ENCODE measurements at regions not wholly inside any gene's neighbourhood (a gene's known extent, or its start where the extent isn't known, plus 50 kb on each side); places are given as distances from the start of the nearest gene placed in this dataset.
"Not testable (repeated sequence)": the region's sequence is repeated elsewhere in the genome, so short reads cannot be mapped to it uniquely, and the experiment has no call there.

- DNase-seq (ENCODE audit: low read depth) = no peak
These were observed 1643.5 kb downstream of the TP53TG3F start for GRCh38 chr16:35102780-35103403.

- not testable (repeated sequence) for DNase-seq (ENCODE audit: low read depth)
These were observed 1652.4 kb downstream of the TP53TG3F start for GRCh38 chr16:35111772-35112171.

- no peak for DNase-seq (ENCODE audit: low read depth)
These were observed 1672.0 kb downstream of the TP53TG3F start for GRCh38 chr16:35131429-35131828.

- no peak for DNase-seq (ENCODE audit: low read depth)
These were observed 1675.1 kb downstream of the TP53TG3F start for GRCh38 chr16:35134471-35134870.

- no peak for DNase-seq (ENCODE audit: low read depth)
These were observed 1681.0 kb downstream of the TP53TG3F start for GRCh38 chr16:35140293-35140986.

GRCh38 chr16:35141303-35141702 lies 1681.9 kb downstream of the TP53TG3F start:
- DNase-seq (ENCODE audit: low read depth) = no peak

- DNase-seq (ENCODE audit: low read depth) = no peak
These were observed 1682.9 kb downstream of the TP53TG3F start for GRCh38 chr16:35142147-35142808.

GRCh38 chr16:35142809-35143192 lies 1683.4 kb downstream of the TP53TG3F start:
- no peak for DNase-seq (ENCODE audit: low read depth)

- DNase-seq (ENCODE audit: low read depth) = no peak
These were observed 1685.0 kb downstream of the TP53TG3F start for GRCh38 chr16:35144212-35144932.

GRCh38 chr16:35146031-35146710 lies 1686.8 kb downstream of the TP53TG3F start:
- no peak for DNase-seq (ENCODE audit: low read depth)

- DNase-seq (ENCODE audit: low read depth) = no peak
These were observed 1687.5 kb downstream of the TP53TG3F start for GRCh38 chr16:35146723-35147458.

GRCh38 chr16:35147556-35148504 lies 1688.4 kb downstream of the TP53TG3F start:
- DNase-seq (ENCODE audit: low read depth) = no peak

GRCh38 chr16:35148748-35149147 lies 1689.3 kb downstream of the TP53TG3F start:
- no peak for DNase-seq (ENCODE audit: low read depth)

GRCh38 chr16:35149550-35149949 lies 1690.1 kb downstream of the TP53TG3F start:
- no peak for DNase-seq (ENCODE audit: low read depth)

GRCh38 chr16:35150805-35151312 lies 1691.4 kb downstream of the TP53TG3F start:
- no peak for DNase-seq (ENCODE audit: low read depth)

- no peak for DNase-seq (ENCODE audit: low read depth)
These were observed 1692.7 kb downstream of the TP53TG3F start for GRCh38 chr16:35152067-35152627.

- DNase-seq (ENCODE audit: low read depth) = no peak
These were observed 1695.2 kb downstream of the TP53TG3F start for GRCh38 chr16:35154627-35155026.

- DNase-seq (ENCODE audit: low read depth) = not testable (repeated sequence)
These were observed 1698.1 kb downstream of the TP53TG3F start for GRCh38 chr16:35157549-35157948.

- DNase-seq (ENCODE audit: low read depth) = not testable (repeated sequence)
These were observed 1709.9 kb downstream of the TP53TG3F start for GRCh38 chr16:35169324-35169723.

- not testable (repeated sequence) for DNase-seq (ENCODE audit: low read depth)
These were observed 1710.6 kb downstream of the TP53TG3F start for GRCh38 chr16:35170061-35170460.
